Stimulated activated CD8-positive, alpha-beta memory T cell treated with anti-CD3 and anti-CD28 coated beads, Interleukin-12 subunit alpha, Interleukin-12 subunit beta, amount 100 ng/mL, for 24 hours (primary cell): ENCODE measurements at regions not wholly inside any gene's neighbourhood (a gene's known extent, or its start where the extent isn't known, plus 50 kb on each side); places are given as distances from the start of the nearest gene placed in this dataset.

Experiments used
- DNase-seq: peaks from one replicate; pipeline ENCODE4 v3.0.0-alpha.2; 2020; ENCODE audit errors: extremely low read depth

GRCh38 chr17:79521225-79521624, 89.6 kb downstream of the RBFOX3 start:
- DNase-seq, result no peak

- DNase-seq, result no peak
These were observed 90.4 kb downstream of the RBFOX3 start for GRCh38 chr17:79520167-79521165.

- no peak for DNase-seq
These were observed 91.2 kb downstream of the RBFOX3 start for GRCh38 chr17:79519601-79520000.

- no peak for DNase-seq
These were observed 92.0 kb downstream of the RBFOX3 start for GRCh38 chr17:79518585-79519523.

- no peak for DNase-seq
These were observed 92.8 kb downstream of the RBFOX3 start for GRCh38 chr17:79517827-79518584.

GRCh38 chr17:79515646-79516571, 94.9 kb downstream of the RBFOX3 start:
- no peak for DNase-seq

GRCh38 chr17:79515110-79515509, 95.7 kb downstream of the RBFOX3 start:
- DNase-seq, result no peak

- DNase-seq, result no peak
These were observed 96.9 kb downstream of the RBFOX3 start for GRCh38 chr17:79513820-79514535.

- DNase-seq, result no peak
These were observed 97.6 kb downstream of the RBFOX3 start for GRCh38 chr17:79513206-79513605.

GRCh38 chr17:79511471-79511870, 99.4 kb downstream of the RBFOX3 start:
- DNase-seq, result no peak

GRCh38 chr17:79510071-79510470, 100.8 kb downstream of the RBFOX3 start:
- DNase-seq, result no peak

- DNase-seq, result no peak
These were observed 101.4 kb downstream of the RBFOX3 start for GRCh38 chr17:79509490-79509889.

- no peak for DNase-seq
These were observed 101.8 kb downstream of the RBFOX3 start for GRCh38 chr17:79509008-79509407.

GRCh38 chr17:79508291-79508716, 102.5 kb downstream of the RBFOX3 start:
- no peak for DNase-seq

GRCh38 chr17:79506955-79507354, 103.9 kb downstream of the RBFOX3 start:
- no peak for DNase-seq

GRCh38 chr17:79506150-79506870, 104.5 kb downstream of the RBFOX3 start:
- DNase-seq, result no peak

- no peak for DNase-seq
These were observed 105.7 kb downstream of the RBFOX3 start for GRCh38 chr17:79505199-79505598.

- DNase-seq, result no peak
These were observed 106.7 kb downstream of the RBFOX3 start for GRCh38 chr17:79504181-79504605.
